Ectodermal cell (in vitro differentiated cells): ENCODE measurements at regions not wholly inside any gene's neighbourhood (a gene's known extent, or its start where the extent isn't known, plus 50 kb on each side); places are given as distances from the start of the nearest gene placed in this dataset.

Experiments used
- H3K27ac ChIP-seq: 2 replicates; pipeline ENCODE4 v1.7.0; 2013; ENCODE audit warnings: mild to moderate bottlenecking, low read depth, low read length; ENCODE audit not compliant: insufficient read depth, poor library complexity, severe bottlenecking
- H3K27me3 ChIP-seq: 2 replicates; pipeline ENCODE4 v1.7.0; 2013; ENCODE audit warnings: mild to moderate bottlenecking, low read length; ENCODE audit not compliant: insufficient read depth, control insufficient read depth, poor library complexity, severe bottlenecking
- H3K36me3 ChIP-seq: one replicate; pipeline ENCODE4 v1.7.0; 2013; ENCODE audit warnings: low read length; ENCODE audit not compliant: control insufficient read depth, insufficient read depth
- H3K4me1 ChIP-seq: one replicate; pipeline ENCODE4 v1.7.0; 2013; ENCODE audit warnings: low read length; ENCODE audit not compliant: control insufficient read depth, insufficient read depth
- H3K4me3 ChIP-seq: 2 replicates; pipeline ENCODE4 v1.7.0; 2013; ENCODE audit warnings: low read depth, low read length, control low read depth; ENCODE audit not compliant: insufficient read depth
- H3K9me3 ChIP-seq: 2 replicates; pipeline ENCODE4 v1.7.0; 2013; ENCODE audit warnings: mild to moderate bottlenecking, low read length, moderate library complexity; ENCODE audit not compliant: control insufficient read depth
- WGBS, 2 experiments: methylation state at CpG; one replicate each; pipeline ENCODE4 v1.1.7; 2013; ENCODE audit warnings: missing lambda C conversion rate in 2 of 2; 5-methylcytosine and 5-hydroxymethylcytosine counted together

DNA sequence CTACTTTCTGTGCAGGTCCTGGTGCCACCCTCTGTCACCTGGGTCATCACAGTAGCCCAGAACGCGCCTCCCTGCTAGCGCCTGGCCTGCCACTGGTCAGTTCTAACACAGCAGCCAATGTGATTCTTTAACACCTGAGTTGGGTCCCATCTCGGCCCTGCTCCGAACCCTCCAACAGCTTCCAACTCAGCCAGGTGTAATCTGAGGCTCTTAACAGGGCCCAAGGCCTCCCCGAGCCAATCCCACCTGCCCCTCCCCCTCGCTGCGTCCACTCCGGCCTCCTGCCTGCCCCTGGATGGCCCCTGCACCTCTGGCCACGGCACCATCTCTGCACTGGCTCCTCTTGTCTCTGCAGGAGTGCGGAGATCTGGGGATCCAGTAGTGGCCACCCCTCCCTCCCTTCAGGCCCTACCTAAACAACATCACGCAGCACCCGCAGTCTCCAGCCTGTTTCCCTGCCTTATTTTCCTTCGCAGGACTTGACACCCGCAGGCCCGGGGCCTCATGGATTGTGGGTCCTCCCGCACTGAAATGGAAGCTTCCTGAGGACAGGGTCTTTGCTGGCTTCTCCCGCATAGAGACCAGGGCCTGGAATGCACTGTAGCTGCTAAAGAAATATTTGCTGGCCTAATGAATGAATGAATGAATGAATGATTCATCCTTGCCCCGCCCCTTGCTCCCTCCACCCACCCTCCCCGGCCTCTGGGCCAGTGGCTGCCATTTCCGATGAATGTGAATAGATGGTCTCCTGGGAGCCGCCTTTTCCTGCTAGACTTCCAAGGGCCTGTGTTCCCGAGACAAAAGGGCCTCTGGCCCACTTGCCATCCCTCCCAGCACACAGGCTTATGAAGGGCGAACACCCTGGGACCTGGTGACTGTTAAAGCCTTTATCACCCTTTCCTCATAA, 174.8 kb upstream of the FOXF1 start:
- Histone ChIP-seq H3K4me1 (peaks cover 16% of the 10 kb centered on the region), H3K27me3 (peaks cover 54% of the 10 kb centered on the region), H3K9me3 (no peaks in the 10 kb centered on the region), H3K4me3 (no peak overlapping the region), H3K27ac (no peak overlapping the region), H3K36me3 (no peaks in the 10 kb centered on the region)
- 81 to 83% methylated on average over 23 of the region's 24 CpGs for WGBS, 2 experiments

DNA sequence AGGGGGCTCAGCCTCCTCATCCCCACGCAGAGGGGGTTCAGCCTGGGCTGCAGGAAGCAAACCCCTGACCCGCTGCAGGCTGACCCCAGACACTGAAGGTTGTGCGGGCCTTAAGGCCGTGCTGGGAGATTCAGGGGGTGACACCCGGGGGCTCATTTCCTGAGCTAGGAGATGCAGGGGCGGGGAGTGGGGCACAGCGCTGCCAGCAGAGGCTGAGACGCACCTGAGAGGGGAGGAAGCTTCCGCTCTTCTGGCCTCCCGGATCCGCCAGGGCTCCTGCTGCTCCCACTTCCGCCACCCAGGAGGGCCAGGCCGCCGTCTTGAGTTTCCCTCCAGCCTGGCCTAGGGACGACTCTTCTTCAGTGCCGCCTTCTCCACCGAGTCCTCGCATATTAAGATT, 173.2 kb upstream of the FOXF1 start:
- H3K4me1 ChIP-seq = peaks cover 16% of the 10 kb centered on the region
- 53 to 55% methylated on average over 18 of the region's 18 CpGs for WGBS, 2 experiments
- H3K4me3 ChIP-seq = no peak overlapping the region
- no peaks in the 10 kb centered on the region for H3K9me3 ChIP-seq
- no peaks in the 10 kb centered on the region for H3K36me3 ChIP-seq
- H3K27me3 ChIP-seq = peaks cover 66% of the 10 kb centered on the region
- H3K27ac ChIP-seq = no peak overlapping the region

DNA sequence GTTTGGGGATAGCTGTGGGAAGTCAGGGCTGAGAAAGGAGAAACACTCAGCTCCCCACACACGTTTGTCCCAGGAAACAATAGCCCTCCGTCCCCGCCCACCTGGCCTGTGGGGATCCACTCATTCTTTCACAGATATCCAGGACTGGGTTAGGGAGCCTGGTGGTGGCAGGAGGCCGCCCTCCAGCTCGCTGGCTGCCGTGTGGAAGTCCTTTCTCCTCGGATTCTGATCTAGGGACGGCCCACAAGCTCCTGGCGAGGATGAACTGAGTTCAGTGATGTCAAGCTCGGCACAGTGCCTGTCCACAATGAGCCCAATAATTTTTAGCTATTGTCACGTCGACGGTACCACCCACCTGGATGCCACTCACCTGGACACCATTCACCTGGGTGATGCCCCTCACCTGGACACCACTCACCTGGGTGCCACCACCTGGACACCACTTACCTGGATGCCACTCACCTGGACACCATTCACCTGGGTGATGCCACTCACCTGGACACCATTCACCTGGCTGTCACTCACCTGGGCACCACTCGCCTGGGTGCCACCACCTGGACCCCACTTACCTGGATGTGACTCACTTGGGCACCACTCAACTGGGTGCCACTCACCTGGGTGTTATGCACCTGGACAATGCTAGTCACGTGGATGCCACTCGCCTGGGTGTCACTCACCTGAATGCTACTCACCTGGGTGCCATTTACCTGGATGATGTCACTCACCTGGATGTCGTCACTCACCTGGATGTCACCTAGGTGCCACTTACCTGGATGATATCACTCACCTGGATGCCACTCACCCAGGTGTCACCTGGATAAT, 172.5 kb upstream of the FOXF1 start:
- H3K4me1 ChIP-seq = peaks cover 16% of the 10 kb centered on the region
- H3K27me3 ChIP-seq = peaks cover 73% of the 10 kb centered on the region
- no peak overlapping the region for H3K4me3 ChIP-seq
- no peak overlapping the region for H3K27ac ChIP-seq
- H3K9me3 ChIP-seq = no peaks in the 10 kb centered on the region
- WGBS, 2 experiments = 69 to 70% methylated on average over 17 of the region's 17 CpGs
- no peaks in the 10 kb centered on the region for H3K36me3 ChIP-seq

DNA sequence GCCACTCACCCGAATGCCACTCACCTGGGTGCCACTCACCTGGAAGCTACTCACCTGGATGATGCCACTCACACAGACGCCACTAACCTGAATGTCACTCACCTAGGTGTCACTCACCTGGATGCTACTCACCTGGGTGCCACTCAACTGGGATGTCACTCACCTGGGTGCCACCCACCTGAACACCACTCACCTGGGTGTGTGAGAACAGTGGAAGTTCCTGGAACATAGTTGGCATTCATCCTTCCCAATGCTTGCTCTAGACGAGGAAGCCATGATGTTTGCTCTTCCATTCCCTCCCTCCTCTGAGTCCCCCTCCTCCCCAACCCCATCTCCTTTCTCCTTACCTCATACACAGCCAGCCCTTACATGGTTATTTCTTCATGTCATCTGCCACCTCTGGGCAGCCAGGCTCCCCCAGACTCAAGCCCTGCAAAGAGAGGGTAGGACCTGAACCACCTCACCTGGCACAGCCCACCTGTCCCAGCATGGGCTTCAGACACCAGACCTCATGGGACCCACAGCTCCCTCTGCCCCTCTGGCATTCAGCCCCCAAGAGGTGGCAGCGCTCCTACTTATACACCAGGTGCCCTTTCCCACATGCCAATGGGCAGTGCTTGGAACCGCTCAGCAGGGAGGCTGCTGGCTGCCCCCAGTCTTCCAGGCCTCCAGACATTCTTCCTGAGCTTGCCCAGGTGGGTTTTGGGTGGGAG, 171.8 kb upstream of the FOXF1 start:
- WGBS, 2 experiments = 90 to 92% methylated on average over 5 of the region's 5 CpGs
- Histone ChIP-seq H3K27me3 (peaks cover 77% of the 10 kb centered on the region), H3K36me3 (no peaks in the 10 kb centered on the region)

DNA sequence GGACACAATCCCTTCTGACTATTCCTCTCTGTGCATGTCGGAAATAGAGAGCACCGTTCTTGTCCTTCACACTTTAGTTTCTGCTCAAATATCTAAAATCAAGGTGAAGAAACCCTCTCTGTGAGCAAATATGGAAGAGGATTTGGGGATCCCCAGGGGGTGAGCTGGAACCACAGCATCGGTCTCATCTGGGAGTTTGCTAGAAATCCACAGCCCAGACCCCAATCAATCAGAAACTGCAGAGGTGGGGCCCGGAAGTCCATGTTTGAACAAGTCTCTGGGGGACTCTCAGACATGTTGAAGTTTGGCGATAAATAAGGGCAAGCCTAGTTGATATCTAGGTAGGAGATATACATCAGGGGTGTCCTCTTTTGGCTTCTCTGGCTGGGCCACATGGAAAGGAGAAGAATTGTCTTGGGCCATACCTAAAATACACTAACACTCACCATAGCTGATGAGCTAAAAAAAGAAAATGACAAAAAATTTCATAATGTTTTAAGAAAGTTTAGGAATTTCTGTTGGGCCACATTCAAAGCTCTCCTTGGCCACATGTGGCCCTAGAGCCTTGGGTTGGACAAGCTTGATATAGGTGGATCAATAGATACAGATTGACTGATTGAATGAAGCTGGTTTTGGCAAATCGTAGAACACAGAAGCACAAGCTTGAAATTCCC, 168.0 kb upstream of the FOXF1 start:
- no peaks in the 10 kb centered on the region for H3K36me3 ChIP-seq
- H3K4me1 ChIP-seq = peaks cover 9% of the 10 kb centered on the region
- H3K9me3 ChIP-seq = no peaks in the 10 kb centered on the region
- no peak overlapping the region for H3K4me3 ChIP-seq
- no peak overlapping the region for H3K27ac ChIP-seq
- peaks cover 78% of the 10 kb centered on the region for H3K27me3 ChIP-seq
- WGBS, 2 experiments = 78 to 79% methylated on average over 6 of the region's 6 CpGs

More for the DNA sequence above, 171.8 kb upstream of the FOXF1 start:
- H3K4me1 ChIP-seq = peaks cover 16% of the 10 kb centered on the region
- H3K27ac ChIP-seq = no peak overlapping the region
- H3K9me3 ChIP-seq = no peaks in the 10 kb centered on the region
- H3K4me3 ChIP-seq = no peak overlapping the region

DNA sequence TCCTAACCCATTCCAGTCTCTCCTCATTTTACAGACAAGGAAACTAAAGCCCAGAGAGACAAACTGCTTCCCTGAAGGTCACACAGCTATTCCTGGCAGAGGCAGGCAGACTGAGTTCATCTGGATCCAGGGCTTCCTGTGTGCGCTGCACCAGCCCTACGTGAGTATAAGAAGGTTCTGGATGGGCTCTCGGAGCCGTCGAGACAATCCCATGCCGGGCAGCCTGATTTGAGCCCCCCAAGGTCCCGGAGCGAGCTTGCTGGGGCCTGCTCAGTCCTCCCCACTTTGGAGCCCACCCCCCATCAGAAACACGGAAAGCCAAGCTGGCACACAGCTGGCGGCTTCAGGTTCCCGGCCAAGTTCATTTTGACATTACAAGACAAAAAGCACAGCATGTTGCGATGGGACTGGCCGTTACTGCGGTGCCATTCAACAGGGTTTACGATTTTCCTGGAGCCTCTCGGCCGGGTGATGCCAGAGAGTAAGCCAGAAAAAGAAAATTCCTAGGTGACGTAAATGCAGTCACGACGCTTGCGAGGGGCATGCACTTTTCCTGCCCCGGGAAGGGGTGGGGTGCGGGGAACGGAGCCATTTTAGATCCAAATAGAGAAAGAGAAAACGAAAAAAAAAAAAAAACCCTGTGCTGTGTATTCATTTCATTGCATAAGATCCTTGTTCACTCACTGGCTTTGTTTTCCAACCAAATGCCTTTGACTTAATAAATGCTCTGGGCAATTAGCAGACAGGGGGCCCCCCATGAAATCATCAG, 167.1 kb upstream of the FOXF1 start:
- Histone ChIP-seq H3K4me3 (no peak overlapping the region), H3K27ac (no peak overlapping the region), H3K4me1 (peaks cover 9% of the 10 kb centered on the region), H3K36me3 (no peaks in the 10 kb centered on the region), H3K27me3 (peaks cover 74% of the 10 kb centered on the region), H3K9me3 (no peaks in the 10 kb centered on the region)
- WGBS, 2 experiments = 48 to 57% methylated on average over 25 of the region's 25 CpGs

DNA sequence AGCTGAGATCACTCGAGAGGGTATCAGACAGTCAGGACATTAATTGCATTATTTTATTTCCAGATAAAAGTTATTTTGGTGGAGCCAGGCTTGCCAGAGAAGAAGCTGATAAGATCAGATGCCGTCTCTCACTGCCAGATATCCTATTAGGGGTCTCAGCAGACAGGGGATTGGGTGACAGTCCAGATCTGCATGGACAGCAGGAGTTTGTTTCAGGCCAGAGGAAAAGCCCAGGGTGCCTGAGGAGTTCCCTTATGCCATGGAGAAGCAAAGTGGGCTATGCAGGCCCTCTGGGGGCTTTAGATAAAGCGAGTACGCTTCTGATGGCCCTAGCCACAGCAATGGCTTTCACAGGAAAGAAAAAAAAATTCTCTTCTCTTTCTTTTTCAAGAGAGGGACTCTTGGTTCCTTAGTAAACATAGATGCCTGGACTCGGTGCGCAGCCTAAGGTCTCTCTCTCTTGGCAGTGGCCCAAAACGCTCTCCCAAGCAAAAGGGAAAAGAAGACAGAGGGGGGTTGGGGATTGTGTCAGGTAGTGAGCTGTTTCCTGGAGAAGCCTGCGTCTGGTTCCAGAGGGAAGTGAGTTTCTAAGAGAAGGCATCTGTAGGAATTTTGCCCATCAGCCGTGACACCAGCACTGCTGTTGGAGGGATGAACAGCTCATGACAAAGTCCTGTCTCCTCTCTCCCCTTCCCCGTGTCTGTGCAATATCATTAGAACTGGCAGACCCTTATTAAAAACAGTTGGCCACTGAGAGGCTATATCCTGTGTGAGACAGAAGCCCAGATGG, 166.3 kb upstream of the FOXF1 start:
- H3K27ac ChIP-seq = no peak overlapping the region
- H3K4me3 ChIP-seq = no peak overlapping the region
- H3K4me1 ChIP-seq = peaks cover 9% of the 10 kb centered on the region
- H3K27me3 ChIP-seq = peaks cover 66% of the 10 kb centered on the region
- no peaks in the 10 kb centered on the region for H3K9me3 ChIP-seq
- H3K36me3 ChIP-seq = no peaks in the 10 kb centered on the region
- 59 to 64% methylated on average over 9 to 10 of the region's 10 CpGs for WGBS, 2 experiments

DNA sequence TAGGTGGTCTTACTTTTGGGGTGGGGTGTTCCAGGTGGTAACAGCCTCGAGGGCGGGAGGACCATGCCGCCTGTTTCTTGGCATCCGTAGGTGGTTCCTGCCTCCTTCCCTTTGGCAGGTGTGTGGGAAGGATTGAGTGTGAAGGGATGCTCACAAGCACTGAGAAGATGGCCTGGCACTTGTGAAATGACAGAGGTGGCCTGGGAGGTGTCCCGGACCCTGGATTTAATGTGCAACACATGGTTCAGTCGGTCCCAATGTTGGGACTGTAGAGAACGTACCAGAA, 165.8 kb upstream of the FOXF1 start:
- Histone ChIP-seq H3K4me1 (peaks cover 9% of the 10 kb centered on the region), H3K36me3 (no peaks in the 10 kb centered on the region), H3K9me3 (no peaks in the 10 kb centered on the region), H3K27me3 (peaks cover 61% of the 10 kb centered on the region), H3K27ac (no peak overlapping the region), H3K4me3 (no peak overlapping the region)
- 76 to 78% methylated on average over 7 of the region's 7 CpGs for WGBS, 2 experiments

DNA sequence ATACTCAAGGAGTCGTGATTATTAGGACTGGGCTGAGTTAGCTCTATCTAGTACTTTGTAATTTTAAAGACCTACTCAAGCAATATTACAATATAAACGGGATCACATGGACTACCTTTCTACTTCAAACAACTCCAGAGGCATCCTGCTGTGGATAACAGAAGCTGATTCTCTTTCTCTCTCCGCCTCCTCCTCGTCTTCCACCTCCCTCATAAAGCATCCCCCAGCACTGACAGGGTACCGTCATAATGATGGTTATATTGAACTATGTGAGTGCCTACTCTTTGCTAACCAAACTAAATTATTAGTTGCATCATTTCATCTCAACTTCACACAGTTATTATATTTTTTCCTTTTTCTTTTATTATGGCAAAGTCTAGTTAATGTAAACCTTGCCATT, 165.4 kb upstream of the FOXF1 start:
- WGBS, 2 experiments = 30 to 42% methylated on average over 4 to 5 of the region's 5 CpGs
- no peaks in the 10 kb centered on the region for H3K9me3 ChIP-seq
- no peak overlapping the region for H3K27ac ChIP-seq
- no peaks in the 10 kb centered on the region for H3K36me3 ChIP-seq
- H3K27me3 ChIP-seq = peaks cover 57% of the 10 kb centered on the region
- no peak overlapping the region for H3K4me3 ChIP-seq
- peaks cover 9% of the 10 kb centered on the region for H3K4me1 ChIP-seq
